Adrenal gland (tissue), 5 donors: ENCODE measurements at regions not wholly inside any gene's neighbourhood (a gene's known extent, or its start where the extent isn't known, plus 50 kb on each side); places are given as distances from the start of the nearest gene placed in this dataset.

ENCODE experiments used
- CTCF ChIP-seq, 6 experiments: fragments of 450-650 bp in 4 of 6; fragments of 200-600 bp in 2 of 6; sonication (generic) in 1 of 6; IDR thresholded peaks; 1 replicate in 5 of 6; 2 replicates in 1 of 6; pipeline versions ENCODE4 v1.5.1 to v1.8.0; 2016 to 2021; ENCODE audit warnings: antibody characterized with exemption in 6 of 6, mild to moderate bottlenecking in 2 of 6, moderate library complexity in 1 of 6
- POLR2A ChIP-seq, 2 donors: fragments of 450-650 bp; IDR thresholded peaks; one replicate each; pipeline ENCODE4 v1.6.1; 2017; ENCODE audit warnings: antibody characterized with exemption in 2 of 2, mild to moderate bottlenecking in 2 of 2, moderate library complexity in 1 of 2
- donor health status: DM: no; HTN: no; CAD: no.

DNA sequence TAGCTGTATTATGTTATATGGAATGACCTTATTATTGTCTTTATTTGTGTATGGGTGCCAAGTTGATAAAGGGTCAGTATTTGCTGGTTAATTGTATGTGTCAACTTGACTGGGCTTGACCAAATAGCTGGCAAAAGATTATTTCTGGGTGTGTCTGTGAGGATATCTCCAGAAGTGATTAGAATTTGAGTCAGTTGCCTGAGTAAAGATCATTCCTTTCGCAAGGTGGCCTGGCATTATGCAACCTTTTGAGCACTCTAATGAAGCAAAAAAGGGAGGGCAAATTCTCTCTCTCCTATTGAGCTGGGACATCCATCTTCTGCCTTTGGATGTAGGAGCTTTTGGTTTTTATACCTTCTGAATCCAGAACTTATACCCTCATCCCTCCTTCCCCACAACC lies 82.2 kb downstream of the ATXN7L3B start:
- no peak for TF ChIP-seq CTCF (IDR thresholded peaks at IDR 0.05)
- TF ChIP-seq POLR2A (IDR thresholded peaks at IDR 0.05) = no peak
